IMR-90 (cell line): ENCODE measurements at regions not wholly inside any gene's neighbourhood (a gene's known extent, or its start where the extent isn't known, plus 50 kb on each side); places are given as distances from the start of the nearest gene placed in this dataset.
A peak's percentile ranks its signal among the peaks of the same experiment; 100 is the strongest.

Experiments
- ATAC-seq: fragments of 200-7000 bp; cut with Tn5 transposase; 2 replicates; pipeline ENCODE4 v1.9.1; 2020; ENCODE audit warnings: low read depth, mild to moderate bottlenecking, moderate library complexity
- BruUV-seq: library from RNA; stranded (reverse); fragments of 400-500 nt; replicated peaks from 2 replicates; lab custom pipeline; 2021; lab: Mats Ljungman, UMichigan
- CTCF ChIA-PET: fragments of 300-600 bp; formaldehyde crosslinking; extraction: SDS; loops from one replicate; lab custom pipeline; 2021; ENCODE audit warnings: antibody characterized with exemption; lab: Yijun Ruan, JAX
- POLR2A ChIA-PET: fragments of 300-600 bp; sonication (Branson Sonifier 250); formaldehyde crosslinking; loops from one replicate; lab custom pipeline; 2022; ENCODE audit warnings: antibody characterized with exemption; ENCODE audit not compliant: unreplicated experiment; lab: Charles Lee
- DNase-seq: peaks from one replicate; pipeline ENCODE4 v3.0.0; 2013
- H2AFZ ChIP-seq: replicated peaks from 2 replicates; pipeline ENCODE3; 2013; ENCODE audit warnings: low read length, mild to moderate bottlenecking; ENCODE audit not compliant: poor library complexity
- H2AK5ac ChIP-seq: 2 replicates; pipeline ENCODE4 v1.6.1; 2013; ENCODE audit warnings: low read depth, low read length, inconsistent platforms
- H2AK9ac ChIP-seq: replicated peaks from 2 replicates; pipeline ENCODE3; 2013; ENCODE audit warnings: mild to moderate bottlenecking, low read depth, low read length, moderate library complexity; ENCODE audit not compliant: poor library complexity
- H2BK120ac ChIP-seq: 2 replicates; pipeline ENCODE4 v1.6.1; 2013; ENCODE audit warnings: low read depth, low read length, inconsistent platforms
- H2BK15ac ChIP-seq: 3 replicates; pipeline ENCODE4 v1.6.1; 2013; ENCODE audit warnings: low read depth, low read length, inconsistent platforms
- H2BK20ac ChIP-seq: 2 replicates; pipeline ENCODE4 v1.6.1; 2013; ENCODE audit warnings: low read depth, mild to moderate bottlenecking, inconsistent platforms, low read length, moderate library complexity
- H2BK5ac ChIP-seq: 2 replicates; pipeline ENCODE4 v1.6.1; 2013; ENCODE audit warnings: mild to moderate bottlenecking, low read depth, low read length, inconsistent platforms; ENCODE audit not compliant: poor library complexity, severe bottlenecking
- H3K14ac ChIP-seq: replicated peaks from 2 replicates; pipeline ENCODE4 v1.6.1; 2013; ENCODE audit warnings: low read depth, low read length, inconsistent platforms
- H3K18ac ChIP-seq: 2 replicates; pipeline ENCODE4 v1.6.1; 2013; ENCODE audit warnings: low read depth, low read length, control low read depth
- H3K23ac ChIP-seq: 2 replicates; pipeline ENCODE4 v1.6.1; 2013; ENCODE audit warnings: low read depth, low read length, inconsistent platforms
- H3K27ac ChIP-seq: 2 replicates; pipeline ENCODE4 v1.5.1; 2013; ENCODE audit warnings: mild to moderate bottlenecking, control low read depth, low read length; ENCODE audit not compliant: insufficient read depth
- H3K27me3 ChIP-seq: 2 replicates; pipeline ENCODE4 v1.6.1; 2013; ENCODE audit warnings: low read length; ENCODE audit not compliant: control insufficient read depth, insufficient read depth
- H3K36me3 ChIP-seq: 2 replicates; pipeline ENCODE4 v1.6.1; 2013; ENCODE audit warnings: low read length, mixed read lengths; ENCODE audit not compliant: control insufficient read depth, insufficient read depth
- H3K4ac ChIP-seq: 2 replicates; pipeline ENCODE4 v1.6.1; 2013; ENCODE audit warnings: low read depth, low read length, inconsistent platforms
- H3K4me1 ChIP-seq: 2 replicates; pipeline ENCODE4 v1.6.1; 2013; ENCODE audit warnings: low read length, mixed read lengths; ENCODE audit not compliant: control insufficient read depth, insufficient read depth
- H3K4me2 ChIP-seq: 2 replicates; pipeline ENCODE4 v1.6.1; 2013; ENCODE audit warnings: low read depth, mild to moderate bottlenecking, control low read depth, low read length, moderate library complexity
- H3K4me3 ChIP-seq: 2 replicates; pipeline ENCODE4 v1.5.1; 2013; ENCODE audit warnings: low read depth, mild to moderate bottlenecking, control low read depth, low read length, moderate library complexity; ENCODE audit not compliant: insufficient read depth
- H3K56ac ChIP-seq: 2 replicates; pipeline ENCODE4 v1.6.1; 2013; ENCODE audit warnings: low read length, inconsistent platforms; ENCODE audit not compliant: insufficient read depth; ENCODE audit errors: extremely low read depth
- H3K79me1 ChIP-seq, 2 experiments: 2 replicates each; pipeline ENCODE4 v1.6.1; 2013; ENCODE audit warnings: low read length in 2 of 2, inconsistent platforms in 1 of 2, low read depth in 1 of 2
- H3K9ac ChIP-seq: 2 replicates; pipeline ENCODE4 v1.6.1; 2013; ENCODE audit warnings: low read depth, low read length, control low read depth
- H3K9me1 ChIP-seq: 2 replicates; pipeline ENCODE4 v1.6.1; 2013; ENCODE audit warnings: low read length, inconsistent platforms; ENCODE audit not compliant: insufficient read depth
- H3K9me3 ChIP-seq: 2 replicates; pipeline ENCODE4 v1.6.1; 2013; ENCODE audit warnings: low read length; ENCODE audit not compliant: control insufficient read depth, insufficient read depth
- H4K20me1 ChIP-seq: 2 replicates; pipeline ENCODE4 v1.6.1; 2013; ENCODE audit warnings: low read length, inconsistent platforms; ENCODE audit not compliant: insufficient read depth
- H4K5ac ChIP-seq: 2 replicates; pipeline ENCODE4 v1.6.1; 2013; ENCODE audit warnings: mild to moderate bottlenecking, low read depth, low read length, control low read depth
- H4K8ac ChIP-seq, 2 experiments: 2 replicates each; pipeline ENCODE4 v1.6.1; 2013; ENCODE audit warnings: low read depth in 2 of 2, low read length in 2 of 2, control low read depth in 1 of 2, inconsistent platforms in 1 of 2
- H4K91ac ChIP-seq: 2 replicates; pipeline ENCODE4 v1.6.1; 2013; ENCODE audit warnings: low read depth, low read length, inconsistent platforms; ENCODE audit not compliant: insufficient read depth
- CEBPB ChIP-seq: IDR thresholded peaks from 2 replicates; pipeline ENCODE4 v1.6.1; 2012; ENCODE audit warnings: low read depth, low read length, improper control_type of control experiment
- CHD1 ChIP-seq: IDR thresholded peaks from 2 replicates; pipeline ENCODE4 v1.6.1; 2012; ENCODE audit warnings: low read depth, low read length, improper control_type of control experiment
- CTCF ChIP-seq: conservative IDR thresholded peaks from 2 replicates; pipeline ENCODE4 v1.5.1; 2012; ENCODE audit warnings: mild to moderate bottlenecking, low read depth, low read length, improper control_type of control experiment
- MAFK ChIP-seq: IDR thresholded peaks from 2 replicates; pipeline ENCODE4 v1.6.1; 2012; ENCODE audit warnings: low read depth, low read length, improper control_type of control experiment
- MAZ ChIP-seq: IDR thresholded peaks from 2 replicates; pipeline ENCODE4 v1.6.1; 2012; ENCODE audit warnings: low read depth, mild to moderate bottlenecking, low read length, improper control_type of control experiment, moderate library complexity, borderline replicate concordance
- NFE2L2 ChIP-seq: fragments of 150-350 bp; IDR thresholded peaks from 2 replicates; pipeline ENCODE4 v1.6.1; 2016; ENCODE audit warnings: low read depth, mild to moderate bottlenecking, low read length
- WGBS, 2 experiments: methylation state at CpG; one replicate each; pipeline versions ENCODE4 v1.1.5 to v1.1.7; 2013; ENCODE audit warnings: missing lambda C conversion rate in 2 of 2; ENCODE audit not compliant: insufficient read length in 1 of 2; ENCODE audit errors: extremely low coverage in 2 of 2; 5-methylcytosine and 5-hydroxymethylcytosine counted together
- dilution Hi-C: fragments of 300-500 bp; cut with HindIII; formaldehyde crosslinking; loops from one replicate; pipeline ENCODE4 v1.14.3; 2018; ENCODE audit warnings: low sequenced_read_pairs; ENCODE audit not compliant: unreplicated experiment
- in situ Hi-C: fragments of 300-500 bp; cut with MboI; formaldehyde crosslinking; loops from 3 replicates; pipeline ENCODE4 v1.14.3; 2019; ENCODE audit warnings: low sequenced_read_pairs, inconsistent platforms, mixed read lengths
- intact Hi-C: fragments of 100-400 bp; cut with micrococcal nuclease; formaldehyde crosslinking; loops from 2 replicates; pipeline ENCODE4 v1.10.0; 2022

GRCh38 chr6:81894306-81894705 is 141.8 kb upstream of the TENT5A start:
- H3K9ac ChIP-seq: peak overlapping the region; percentile 42; the same call in 1 of the 2 replicates
- in situ Hi-C loops: no loop called here
- ATAC-seq: peak; percentile 40
- no peaks in the 10 kb centered on the region for H3K9me3 ChIP-seq
- CTCF ChIA-PET: no interaction called here
- H3K4me3 ChIP-seq: peak overlapping the region; percentile 0; the same call in 1 of the 2 replicates
- H4K8ac ChIP-seq: peak overlapping the region; percentile 64 to 70; a peak in 3 of 4 replicates
- peak overlapping the region; percentile 57; the same call in 1 of the 2 replicates for H3K14ac ChIP-seq
- H3K79me1 ChIP-seq: no peaks in the 10 kb centered on the region
- peak overlapping the region; percentile 99; the same call in 1 of the 2 replicates for H3K4ac ChIP-seq
- peak; percentile 83 for DNase-seq
- POLR2A ChIA-PET: interaction anchor here (1.0 kb wide), 1 partner anchor 141 kb away, joined by 3 read pairs; the partner anchor contains the start of gene TENT5A
- no peak overlapping the region for H2AK9ac ChIP-seq
- no peaks in the 10 kb centered on the region for H3K36me3 ChIP-seq
- H3K23ac ChIP-seq: no peak overlapping the region; the same call in 1 of the 2 replicates
- peak overlapping the region; percentile 17; the same call in 1 of the 2 replicates for H3K4me2 ChIP-seq
- peaks cover 10% of the 10 kb centered on the region for H3K9me1 ChIP-seq
- no CpG with 5 or more reads among the region's 4 CpGs for WGBS, 2 experiments
- H2BK20ac ChIP-seq: peak overlapping the region; percentile 99
- H2AFZ ChIP-seq: no peak overlapping the region
- peaks cover 21% of the 10 kb centered on the region for H3K4me1 ChIP-seq
- H3K27me3 ChIP-seq: no peaks in the 10 kb centered on the region
- peak overlapping the region; percentile 95; the same call in 1 of the 3 replicates for H2BK15ac ChIP-seq
- BruUV-seq: no TSS peak
- no peak overlapping the region; the same call in 1 of the 2 replicates for H4K5ac ChIP-seq
- peak overlapping the region; percentile 94 for H2BK5ac ChIP-seq
- dilution Hi-C loops: no loop called here
- peak overlapping the region; percentile 6; the same call in 1 of the 2 replicates for H3K18ac ChIP-seq
- H3K56ac ChIP-seq: peak overlapping the region; percentile 70; the same call in 1 of the 2 replicates
- H4K91ac ChIP-seq: peak overlapping the region; percentile 39; the same call in 1 of the 2 replicates
- H2BK120ac ChIP-seq: peak overlapping the region; percentile 98
- no peaks in the 10 kb centered on the region; the same call in 1 of the 2 replicates for H4K20me1 ChIP-seq
- no peak for TF ChIP-seq CTCF
- TF ChIP-seq MAZ: no peak
- TF ChIP-seq NFE2L2: no peak
- TF ChIP-seq CHD1: no peak
- TF ChIP-seq CEBPB: peak; percentile 65
- peak; percentile 20; the same call in 1 of the 2 replicates for TF ChIP-seq MAFK
- intact Hi-C loops: loop anchor here (2.0 to 10.0 kb wide), 3 partner anchors 102 to 280 kb away; no protein-coding TSS in a partner anchor
- H3K27ac ChIP-seq: peak overlapping the region; percentile 2; the same call in 1 of the 2 replicates
- H2AK5ac ChIP-seq: no peak overlapping the region
